ENCODE measurements at regions not wholly inside any gene's neighbourhood (a gene's known extent, or its start where the extent isn't known, plus 50 kb on each side); places are given as distances from the start of the nearest gene placed in this dataset.

DNA sequence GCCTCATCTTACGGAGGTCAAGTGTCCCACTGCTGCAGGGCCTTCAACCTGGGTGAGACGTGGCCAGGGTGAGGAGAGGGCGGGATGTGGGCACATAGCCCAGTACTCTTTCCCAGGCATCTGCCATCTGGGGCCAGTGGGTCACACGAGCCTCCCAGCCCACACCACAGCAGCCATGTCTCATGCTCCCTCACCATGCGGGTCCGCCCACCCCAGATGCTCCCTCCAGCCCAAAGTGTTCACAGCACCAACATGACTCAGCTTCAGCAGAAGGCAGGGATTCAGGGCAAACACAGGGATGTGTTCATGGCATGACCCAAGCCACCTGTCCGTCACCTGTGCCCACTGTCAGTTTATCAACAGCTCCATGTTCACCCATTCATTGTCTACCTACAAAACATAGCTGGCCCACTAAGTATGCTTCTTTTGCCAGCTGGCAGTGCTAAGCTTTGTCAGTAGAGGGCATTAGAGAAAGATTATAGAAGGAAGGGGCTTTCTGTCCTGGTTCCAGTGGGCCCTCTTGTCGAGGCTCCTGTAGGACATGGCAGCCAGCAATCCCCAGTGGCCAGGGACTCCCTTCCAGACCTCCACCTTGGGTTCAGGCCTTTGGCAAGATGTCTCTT lies 109.2 kb downstream of the FOXF2 start:
- TF ChIP-seq, protein P1, sequence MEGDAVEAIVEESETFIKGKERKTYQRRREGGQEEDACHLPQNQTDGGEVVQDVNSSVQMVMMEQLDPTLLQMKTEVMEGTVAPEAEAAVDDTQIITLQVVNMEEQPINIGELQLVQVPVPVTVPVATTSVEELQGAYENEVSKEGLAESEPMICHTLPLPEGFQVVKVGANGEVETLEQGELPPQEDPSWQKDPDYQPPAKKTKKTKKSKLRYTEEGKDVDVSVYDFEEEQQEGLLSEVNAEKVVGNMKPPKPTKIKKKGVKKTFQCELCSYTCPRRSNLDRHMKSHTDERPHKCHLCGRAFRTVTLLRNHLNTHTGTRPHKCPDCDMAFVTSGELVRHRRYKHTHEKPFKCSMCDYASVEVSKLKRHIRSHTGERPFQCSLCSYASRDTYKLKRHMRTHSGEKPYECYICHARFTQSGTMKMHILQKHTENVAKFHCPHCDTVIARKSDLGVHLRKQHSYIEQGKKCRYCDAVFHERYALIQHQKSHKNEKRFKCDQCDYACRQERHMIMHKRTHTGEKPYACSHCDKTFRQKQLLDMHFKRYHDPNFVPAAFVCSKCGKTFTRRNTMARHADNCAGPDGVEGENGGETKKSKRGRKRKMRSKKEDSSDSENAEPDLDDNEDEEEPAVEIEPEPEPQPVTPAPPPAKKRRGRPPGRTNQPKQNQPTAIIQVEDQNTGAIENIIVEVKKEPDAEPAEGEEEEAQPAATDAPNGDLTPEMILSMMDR (IDR thresholded peaks at IDR 0.05), result no peak
- TF ChIP-seq POLR2AphosphoS5 (IDR thresholded peaks at IDR 0.05), result no peak
- TF ChIP-seq POLR2A (IDR thresholded peaks at IDR 0.05), result no peak
- no peak for TF ChIP-seq EP300 (IDR thresholded peaks at IDR 0.05)

Data from upper lobe of left lung (tissue), 4 donors.